Esophagus muscularis mucosa (tissue), 4 donors: ENCODE measurements at regions not wholly inside any gene's neighbourhood (a gene's known extent, or its start where the extent isn't known, plus 50 kb on each side); places are given as distances from the start of the nearest gene placed in this dataset.
"Not testable (repeated sequence)": the region's sequence is repeated elsewhere in the genome, so short reads cannot be mapped to it uniquely, and the experiment has no call there.

Experiments used
- DNase-seq: peaks from one replicate; pipeline ENCODE4 v3.0.0-alpha.2; 2017; ENCODE audit errors: extremely low spot score
- H3K27ac ChIP-seq, 4 donors: fragments of 200-600 bp; sonication (generic); replicated peaks in 1 of 4; 1 replicate in 3 of 4; 2 replicates in 1 of 4; pipeline ENCODE4 v1.5.1; 2016 to 2019; ENCODE audit warnings: mild to moderate bottlenecking in 1 of 4
- H3K27me3 ChIP-seq, 4 donors: fragments of 200-600 bp; sonication (generic); one replicate each; pipeline versions ENCODE4 v1.5.1 to v1.6.0; 2016 to 2019
- H3K36me3 ChIP-seq, 4 donors: fragments of 200-600 bp; sonication (generic); one replicate each; pipeline ENCODE4 v1.5.1; 2016 to 2019
- H3K4me1 ChIP-seq, 4 donors: fragments of 200-600 bp; sonication (generic); one replicate each; pipeline ENCODE4 v1.5.1; 2016 to 2019
- H3K4me3 ChIP-seq, 4 donors: fragments of 200-600 bp; sonication (generic); 1 replicate in 2 of 4; 2 replicates in 2 of 4; pipeline ENCODE4 v1.5.1; 2016 to 2019; ENCODE audit warnings: mild to moderate bottlenecking in 4 of 4, moderate library complexity in 1 of 4
- H3K9me3 ChIP-seq, 4 donors: fragments of 200-600 bp; sonication (generic); 1 replicate in 3 of 4; 2 replicates in 1 of 4; pipeline ENCODE4 v1.5.1; 2016 to 2019
- CTCF ChIP-seq, 3 experiments: fragments of 200-600 bp in 2 of 3; fragments of 450-650 bp in 1 of 3; sonication (generic) in 2 of 3; IDR thresholded peaks; one replicate each; pipeline ENCODE4 v1.5.1; 2017 to 2019; ENCODE audit warnings: antibody characterized with exemption in 3 of 3, mild to moderate bottlenecking in 2 of 3, moderate library complexity in 1 of 3
- EP300 ChIP-seq: sonication (generic); formaldehyde crosslinking; IDR thresholded peaks from one replicate; pipeline ENCODE4 v1.6.1; 2017; ENCODE audit warnings: antibody characterized with exemption
- POLR2A ChIP-seq: fragments of 450-650 bp; IDR thresholded peaks from one replicate; pipeline ENCODE4 v1.6.1; 2017; ENCODE audit warnings: antibody characterized with exemption, moderate library complexity, mild to moderate bottlenecking, low read depth
- POLR2AphosphoS5 ChIP-seq, 2 donors: sonication (generic); formaldehyde crosslinking; IDR thresholded peaks; one replicate each; pipeline ENCODE4 v1.6.1; 2017; ENCODE audit warnings: antibody characterized with exemption in 2 of 2
- WGBS: methylation state at CpG from one replicate; pipeline ENCODE4 v1.1.5; 2018; 5-methylcytosine and 5-hydroxymethylcytosine counted together
- intact Hi-C: fragments of 100-400 bp; cut with DNase I; formaldehyde crosslinking; loops from one replicate; pipeline ENCODE4 v1.15.1; 2023

- Histone ChIP-seq H3K27ac (no peak overlapping the region), H3K27me3 (no peaks in the 10 kb centered on the region), H3K36me3 (no peaks in the 10 kb centered on the region), H3K9me3 (peaks cover 0 to 4% (median 0%) of the 10 kb centered on the region in 4 donors), H3K4me3 (no peak overlapping the region), H3K4me1 (no peaks in the 10 kb centered on the region)
- intact Hi-C loops: no loop called here
- DNase-seq: no peak
- TF ChIP-seq EP300: no peak
- no peak for TF ChIP-seq POLR2A
- TF ChIP-seq CTCF (IDR thresholded peaks at IDR 0.05): no peak
- no peak for TF ChIP-seq POLR2AphosphoS5 (IDR thresholded peaks at IDR 0.05)
Observed at GRCh38 chr7:119252962-119253361, 1020.0 kb upstream of the KCND2 start.

- Histone ChIP-seq H3K4me1 (no peaks in the 10 kb centered on the region), H3K4me3 (no peak overlapping the region), H3K9me3 (peaks cover 0 to 2% (median 0%) of the 10 kb centered on the region in 4 donors), H3K36me3 (no peaks in the 10 kb centered on the region), H3K27me3 (no peaks in the 10 kb centered on the region), H3K27ac (no peak overlapping the region)
- no peak for TF ChIP-seq CTCF (IDR thresholded peaks at IDR 0.05)
- TF ChIP-seq POLR2AphosphoS5 (IDR thresholded peaks at IDR 0.05): no peak
- TF ChIP-seq EP300: no peak
- no peak for TF ChIP-seq POLR2A
- intact Hi-C loops: no loop called here
- no peak for DNase-seq
Observed at GRCh38 chr7:119254742-119255141, 1018.2 kb upstream of the KCND2 start.

GRCh38 chr7:119256001-119256400 is 1017.0 kb upstream of the KCND2 start:
- Histone ChIP-seq H3K27me3 (no peaks in the 10 kb centered on the region), H3K27ac (no peak overlapping the region), H3K4me1 (no peaks in the 10 kb centered on the region), H3K36me3 (no peaks in the 10 kb centered on the region), H3K9me3 (no peaks in the 10 kb centered on the region), H3K4me3 (no peak overlapping the region)
- TF ChIP-seq POLR2AphosphoS5 (IDR thresholded peaks at IDR 0.05): no peak
- no peak for TF ChIP-seq EP300
- no peak for TF ChIP-seq POLR2A
- no peak for TF ChIP-seq CTCF (IDR thresholded peaks at IDR 0.05)
- no peak for DNase-seq
- intact Hi-C loops: no loop called here

- no peaks in the 10 kb centered on the region for H3K27me3 ChIP-seq
- no peak overlapping the region for H3K27ac ChIP-seq
- intact Hi-C loops: no loop called here
- 71% methylated on average over 3 of the region's 3 CpGs for WGBS
- no peak for DNase-seq
- H3K4me3 ChIP-seq: no peak overlapping the region
- no peaks in the 10 kb centered on the region for H3K9me3 ChIP-seq
- no peaks in the 10 kb centered on the region for H3K4me1 ChIP-seq
- H3K36me3 ChIP-seq: no peaks in the 10 kb centered on the region
- no peak for TF ChIP-seq CTCF (IDR thresholded peaks at IDR 0.05)
- no peak for TF ChIP-seq EP300
- TF ChIP-seq POLR2A: no peak
- no peak for TF ChIP-seq POLR2AphosphoS5 (IDR thresholded peaks at IDR 0.05)
Observed at GRCh38 chr7:119256446-119257131, 1016.4 kb upstream of the KCND2 start.

GRCh38 chr7:119266790-119267189 is 1006.2 kb upstream of the KCND2 start:
- DNase-seq, H3K4me1 ChIP-seq, H3K4me3 ChIP-seq, H3K27ac ChIP-seq, intact Hi-C loops, H3K9me3 ChIP-seq, H3K27me3 ChIP-seq, H3K36me3 ChIP-seq: not testable (repeated sequence)
- WGBS: 84% methylated on average over 2 of the region's 2 CpGs
